WTC11 (cell line): ENCODE measurements at regions not wholly inside any gene's neighbourhood (a gene's known extent, or its start where the extent isn't known, plus 50 kb on each side); places are given as distances from the start of the nearest gene placed in this dataset.

Experiments used
- ATAC-seq: fragments of 200-7000 bp; cut with Tn5 transposase; 2 replicates; pipeline ENCODE4 v1.10.0; 2021; ENCODE audit warnings: mild to moderate bottlenecking, moderate library complexity
- CTCF ChIA-PET: fragments of 300-600 bp; sonication (Branson Sonifier 250); formaldehyde crosslinking; loops from one replicate; lab custom pipeline; 2021; ENCODE audit warnings: antibody characterized with exemption; lab: Charles Lee
- POLR2A ChIA-PET: fragments of 350-600 bp; sonication (Branson Sonifier 250); formaldehyde crosslinking; loops from one replicate; lab custom pipeline; 2021; ENCODE audit warnings: antibody characterized with exemption; lab: Charles Lee
- DNase-seq: peaks from one replicate; pipeline ENCODE4 v3.0.0; 2021; ENCODE audit warnings: low spot score
- H3K27ac Mint-ChIP-seq: 2 replicates; pipeline ENCODE4 v1.8.0; 2021; ENCODE audit warnings: mixed read lengths
- H3K27me3 Mint-ChIP-seq: 2 replicates; pipeline ENCODE4 v1.8.0; 2021; ENCODE audit warnings: low read depth, mild to moderate bottlenecking, moderate library complexity, mixed read lengths
- H3K36me3 Mint-ChIP-seq: 2 replicates; pipeline ENCODE4 v1.8.0; 2021; ENCODE audit warnings: mixed read lengths
- H3K4me1 Mint-ChIP-seq: 2 replicates; pipeline ENCODE4 v1.8.0; 2022; ENCODE audit warnings: mixed read lengths
- H3K4me3 Mint-ChIP-seq: 2 replicates; pipeline ENCODE4 v1.8.0; 2021; ENCODE audit warnings: mild to moderate bottlenecking, moderate library complexity, mixed read lengths
- H3K9me3 Mint-ChIP-seq: 2 replicates; pipeline ENCODE4 v1.8.0; 2021; ENCODE audit warnings: mixed read lengths
- ARID4B ChIP-seq: sonication (generic); formaldehyde crosslinking; IDR thresholded peaks from 2 replicates; pipeline ENCODE4 v1.8.0; 2023; ENCODE audit warnings: missing genetic modification reagents, mild to moderate bottlenecking, borderline replicate concordance
- EMX1 ChIP-seq: fragments of 250-450 bp; sonication (Bioruptor Pico); IDR thresholded peaks from 2 replicates; pipeline ENCODE4 v1.8.0; 2021; ENCODE audit warnings: mild to moderate bottlenecking
- GABPB1 ChIP-seq: sonication (generic); formaldehyde crosslinking; IDR thresholded peaks from 2 replicates; pipeline ENCODE4 v1.8.1; 2023; ENCODE audit warnings: mild to moderate bottlenecking, missing genetic modification reagents
- GTF2I ChIP-seq: fragments of 250-450 bp; sonication (Bioruptor Pico); conservative IDR thresholded peaks from 2 replicates; pipeline ENCODE4 v1.4.0; 2021; ENCODE audit warnings: mild to moderate bottlenecking
- HMGA2 ChIP-seq: fragments of 250-450 bp; sonication (Bioruptor Pico); IDR thresholded peaks from 2 replicates; pipeline ENCODE4 v1.4.0; 2021; ENCODE audit warnings: mild to moderate bottlenecking, moderate library complexity
- HMGXB4 ChIP-seq: sonication (generic); formaldehyde crosslinking; IDR thresholded peaks from 2 replicates; pipeline ENCODE4 v1.8.1; 2023; ENCODE audit warnings: mild to moderate bottlenecking, moderate library complexity, missing genetic modification reagents
- JAZF1 ChIP-seq: fragments of 250-450 bp; sonication (Bioruptor Pico); IDR thresholded peaks from 2 replicates; pipeline ENCODE4 v1.9.0; 2021; ENCODE audit warnings: moderate library complexity, mild to moderate bottlenecking, inconsistent platforms
- JUN ChIP-seq: sonication (generic); formaldehyde crosslinking; IDR thresholded peaks from 2 replicates; pipeline ENCODE4 v1.8.0; 2023; ENCODE audit warnings: mild to moderate bottlenecking, missing genetic modification reagents
- KAT7 ChIP-seq: sonication (generic); formaldehyde crosslinking; IDR thresholded peaks from 2 replicates; pipeline ENCODE4 v1.8.1; 2023; ENCODE audit warnings: missing genetic modification reagents, mild to moderate bottlenecking, borderline replicate concordance
- MYBL2 ChIP-seq: sonication (generic); formaldehyde crosslinking; IDR thresholded peaks from 2 replicates; pipeline ENCODE4 v1.8.1; 2023; ENCODE audit warnings: mild to moderate bottlenecking, moderate library complexity, missing genetic modification reagents
- NFE2L1 ChIP-seq: sonication (generic); formaldehyde crosslinking; IDR thresholded peaks from 2 replicates; pipeline ENCODE4 v1.8.1; 2023; ENCODE audit warnings: missing genetic modification reagents
- NR3C1 ChIP-seq: sonication (generic); formaldehyde crosslinking; conservative IDR thresholded peaks from 2 replicates; pipeline ENCODE4 v1.8.1; 2023; ENCODE audit warnings: low read depth, mild to moderate bottlenecking, missing genetic modification reagents
- RELA ChIP-seq: sonication (generic); formaldehyde crosslinking; IDR thresholded peaks from 2 replicates; pipeline ENCODE4 v1.8.1; 2022; ENCODE audit warnings: missing genetic modification reagents, mild to moderate bottlenecking, borderline replicate concordance
- SMAD3 ChIP-seq: sonication (generic); formaldehyde crosslinking; IDR thresholded peaks from 2 replicates; pipeline ENCODE4 v1.8.0; 2022; ENCODE audit warnings: missing genetic modification reagents, mild to moderate bottlenecking, borderline replicate concordance
- TEAD1 ChIP-seq: sonication (generic); formaldehyde crosslinking; IDR thresholded peaks from 2 replicates; pipeline ENCODE4 v1.8.0; 2022; ENCODE audit warnings: mild to moderate bottlenecking, missing genetic modification reagents
- TP53 ChIP-seq: sonication (generic); formaldehyde crosslinking; IDR thresholded peaks from 2 replicates; pipeline ENCODE4 v1.8.1; 2023; ENCODE audit warnings: mild to moderate bottlenecking, missing genetic modification reagents
- ZBTB21 ChIP-seq: sonication (generic); formaldehyde crosslinking; IDR thresholded peaks from 2 replicates; pipeline ENCODE4 v1.8.1; 2023; ENCODE audit warnings: mild to moderate bottlenecking, missing genetic modification reagents, borderline replicate concordance
- ZNF219 ChIP-seq: sonication (generic); formaldehyde crosslinking; IDR thresholded peaks from 2 replicates; pipeline ENCODE4 v1.8.0; 2023; ENCODE audit warnings: missing genetic modification reagents, mild to moderate bottlenecking, borderline replicate concordance
- ZNF263 ChIP-seq: sonication (generic); formaldehyde crosslinking; IDR thresholded peaks from 2 replicates; pipeline ENCODE4 v1.8.1; 2022; ENCODE audit warnings: low read depth, mild to moderate bottlenecking, moderate library complexity, missing genetic modification reagents
- ZNF317 ChIP-seq: sonication (generic); formaldehyde crosslinking; IDR thresholded peaks from 2 replicates; pipeline ENCODE4 v1.8.1; 2023; ENCODE audit warnings: low read depth, mild to moderate bottlenecking, moderate library complexity, missing genetic modification reagents, borderline replicate concordance
- TF ChIP-seq, protein P1 (sequence below): fragments of 250-450 bp; sonication (Bioruptor Pico); IDR thresholded peaks from 2 replicates; pipeline ENCODE4 v1.9.0; 2021; ENCODE audit warnings: mild to moderate bottlenecking, borderline replicate concordance
- TF ChIP-seq, protein P2 (sequence below): fragments of 250-450 bp; sonication (Bioruptor Pico); IDR thresholded peaks from 2 replicates; pipeline ENCODE4 v1.9.0; 2021; ENCODE audit warnings: mild to moderate bottlenecking
- TF ChIP-seq, protein P3 (sequence below): sonication (generic); formaldehyde crosslinking; IDR thresholded peaks from 2 replicates; pipeline ENCODE4 v1.8.1; 2022; ENCODE audit warnings: mild to moderate bottlenecking, missing genetic modification reagents, moderate library complexity, borderline replicate concordance
- TF ChIP-seq, protein P4 (sequence below): sonication (generic); formaldehyde crosslinking; IDR thresholded peaks from 2 replicates; pipeline ENCODE4 v1.8.1; 2022; ENCODE audit warnings: low read depth, mild to moderate bottlenecking, moderate library complexity, missing genetic modification reagents, borderline replicate concordance

DNA sequence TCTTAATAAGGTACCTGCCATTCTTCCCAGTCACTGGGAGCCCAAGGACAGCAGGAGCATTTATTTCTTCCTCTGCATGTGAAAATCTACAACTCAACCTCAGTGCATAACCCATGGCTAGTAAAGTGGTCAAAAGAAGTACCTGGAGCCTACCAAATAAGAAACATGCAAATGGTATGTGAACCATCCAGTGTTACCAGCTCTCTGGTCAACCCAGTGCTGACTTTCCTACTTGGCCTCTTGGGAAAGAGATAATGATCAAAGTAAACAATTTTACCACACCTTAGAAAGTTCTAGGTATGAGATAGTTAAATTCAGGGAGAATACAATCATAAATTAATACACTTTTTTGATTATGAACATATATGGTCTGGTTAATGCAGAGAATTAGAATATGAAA is 325.6 kb downstream of the ENC1 start:
- TF ChIP-seq ZBTB21 (CRISPR knock-in tag) = no peak
- no peak for TF ChIP-seq TEAD1 (CRISPR knock-in tag)
- TF ChIP-seq HMGXB4 = no peak
- no peak for TF ChIP-seq ZNF317 (CRISPR knock-in tag)
- TF ChIP-seq, protein P1, sequence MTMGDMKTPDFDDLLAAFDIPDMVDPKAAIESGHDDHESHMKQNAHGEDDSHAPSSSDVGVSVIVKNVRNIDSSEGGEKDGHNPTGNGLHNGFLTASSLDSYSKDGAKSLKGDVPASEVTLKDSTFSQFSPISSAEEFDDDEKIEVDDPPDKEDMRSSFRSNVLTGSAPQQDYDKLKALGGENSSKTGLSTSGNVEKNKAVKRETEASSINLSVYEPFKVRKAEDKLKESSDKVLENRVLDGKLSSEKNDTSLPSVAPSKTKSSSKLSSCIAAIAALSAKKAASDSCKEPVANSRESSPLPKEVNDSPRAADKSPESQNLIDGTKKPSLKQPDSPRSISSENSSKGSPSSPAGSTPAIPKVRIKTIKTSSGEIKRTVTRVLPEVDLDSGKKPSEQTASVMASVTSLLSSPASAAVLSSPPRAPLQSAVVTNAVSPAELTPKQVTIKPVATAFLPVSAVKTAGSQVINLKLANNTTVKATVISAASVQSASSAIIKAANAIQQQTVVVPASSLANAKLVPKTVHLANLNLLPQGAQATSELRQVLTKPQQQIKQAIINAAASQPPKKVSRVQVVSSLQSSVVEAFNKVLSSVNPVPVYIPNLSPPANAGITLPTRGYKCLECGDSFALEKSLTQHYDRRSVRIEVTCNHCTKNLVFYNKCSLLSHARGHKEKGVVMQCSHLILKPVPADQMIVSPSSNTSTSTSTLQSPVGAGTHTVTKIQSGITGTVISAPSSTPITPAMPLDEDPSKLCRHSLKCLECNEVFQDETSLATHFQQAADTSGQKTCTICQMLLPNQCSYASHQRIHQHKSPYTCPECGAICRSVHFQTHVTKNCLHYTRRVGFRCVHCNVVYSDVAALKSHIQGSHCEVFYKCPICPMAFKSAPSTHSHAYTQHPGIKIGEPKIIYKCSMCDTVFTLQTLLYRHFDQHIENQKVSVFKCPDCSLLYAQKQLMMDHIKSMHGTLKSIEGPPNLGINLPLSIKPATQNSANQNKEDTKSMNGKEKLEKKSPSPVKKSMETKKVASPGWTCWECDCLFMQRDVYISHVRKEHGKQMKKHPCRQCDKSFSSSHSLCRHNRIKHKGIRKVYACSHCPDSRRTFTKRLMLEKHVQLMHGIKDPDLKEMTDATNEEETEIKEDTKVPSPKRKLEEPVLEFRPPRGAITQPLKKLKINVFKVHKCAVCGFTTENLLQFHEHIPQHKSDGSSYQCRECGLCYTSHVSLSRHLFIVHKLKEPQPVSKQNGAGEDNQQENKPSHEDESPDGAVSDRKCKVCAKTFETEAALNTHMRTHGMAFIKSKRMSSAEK (CRISPR knock-in tag) = no peak
- TF ChIP-seq ZNF263 (CRISPR knock-in tag) = no peak
- no peak for TF ChIP-seq NFE2L1 (CRISPR knock-in tag)
- TF ChIP-seq EMX1 (CRISPR knock-in tag) = no peak
- no peak for TF ChIP-seq JUN (CRISPR knock-in tag)
- TF ChIP-seq, protein P2, sequence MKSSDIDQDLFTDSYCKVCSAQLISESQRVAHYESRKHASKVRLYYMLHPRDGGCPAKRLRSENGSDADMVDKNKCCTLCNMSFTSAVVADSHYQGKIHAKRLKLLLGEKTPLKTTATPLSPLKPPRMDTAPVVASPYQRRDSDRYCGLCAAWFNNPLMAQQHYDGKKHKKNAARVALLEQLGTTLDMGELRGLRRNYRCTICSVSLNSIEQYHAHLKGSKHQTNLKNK (CRISPR knock-in tag) = no peak
- no peak for TF ChIP-seq NR3C1 (CRISPR knock-in tag)
- no peak for TF ChIP-seq ZNF219 (CRISPR knock-in tag)
- no peak for TF ChIP-seq GABPB1
- TF ChIP-seq, protein P3, sequence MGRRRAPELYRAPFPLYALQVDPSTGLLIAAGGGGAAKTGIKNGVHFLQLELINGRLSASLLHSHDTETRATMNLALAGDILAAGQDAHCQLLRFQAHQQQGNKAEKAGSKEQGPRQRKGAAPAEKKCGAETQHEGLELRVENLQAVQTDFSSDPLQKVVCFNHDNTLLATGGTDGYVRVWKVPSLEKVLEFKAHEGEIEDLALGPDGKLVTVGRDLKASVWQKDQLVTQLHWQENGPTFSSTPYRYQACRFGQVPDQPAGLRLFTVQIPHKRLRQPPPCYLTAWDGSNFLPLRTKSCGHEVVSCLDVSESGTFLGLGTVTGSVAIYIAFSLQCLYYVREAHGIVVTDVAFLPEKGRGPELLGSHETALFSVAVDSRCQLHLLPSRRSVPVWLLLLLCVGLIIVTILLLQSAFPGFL = no peak
- TF ChIP-seq SMAD3 = no peak
- TF ChIP-seq KAT7 (CRISPR knock-in tag) = no peak
- TF ChIP-seq, protein P4, sequence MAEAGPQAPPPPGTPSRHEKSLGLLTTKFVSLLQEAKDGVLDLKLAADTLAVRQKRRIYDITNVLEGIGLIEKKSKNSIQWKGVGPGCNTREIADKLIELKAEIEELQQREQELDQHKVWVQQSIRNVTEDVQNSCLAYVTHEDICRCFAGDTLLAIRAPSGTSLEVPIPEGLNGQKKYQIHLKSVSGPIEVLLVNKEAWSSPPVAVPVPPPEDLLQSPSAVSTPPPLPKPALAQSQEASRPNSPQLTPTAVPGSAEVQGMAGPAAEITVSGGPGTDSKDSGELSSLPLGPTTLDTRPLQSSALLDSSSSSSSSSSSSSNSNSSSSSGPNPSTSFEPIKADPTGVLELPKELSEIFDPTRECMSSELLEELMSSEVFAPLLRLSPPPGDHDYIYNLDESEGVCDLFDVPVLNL (CRISPR knock-in tag) = no peak
- TF ChIP-seq TP53 (CRISPR knock-in tag) = no peak
- H3K27me3 Mint-ChIP-seq = no peaks in the 10 kb centered on the region
- H3K4me1 Mint-ChIP-seq = no peaks in the 10 kb centered on the region
- H3K4me3 Mint-ChIP-seq = no peak overlapping the region
- POLR2A ChIA-PET = no interaction called here
- H3K27ac Mint-ChIP-seq = no peak overlapping the region
- ATAC-seq (no peak), DNase-seq (no peak)
- H3K36me3 Mint-ChIP-seq = no peaks in the 10 kb centered on the region
- CTCF ChIA-PET = no interaction called here
- no peaks in the 10 kb centered on the region for H3K9me3 Mint-ChIP-seq

- H3K27ac Mint-ChIP-seq = no peak overlapping the region
- no peak for DNase-seq
- no peaks in the 10 kb centered on the region for H3K27me3 Mint-ChIP-seq
- no peak overlapping the region for H3K4me3 Mint-ChIP-seq
- H3K4me1 Mint-ChIP-seq = no peaks in the 10 kb centered on the region
- CTCF ChIA-PET = interaction anchor here (0.5 kb wide), 1 partner anchor 277 kb away, joined by 3 read pairs; no protein-coding TSS in a partner anchor
- no peak for ATAC-seq
- POLR2A ChIA-PET = no interaction called here
- H3K9me3 Mint-ChIP-seq = no peaks in the 10 kb centered on the region; the same call in none of the 2 replicates
- H3K36me3 Mint-ChIP-seq = no peaks in the 10 kb centered on the region
- TF ChIP-seq HMGA2 (CRISPR knock-in tag) (no peak), SMAD3 (no peak), JAZF1 (no peak), GABPB1 (no peak), GTF2I (CRISPR knock-in tag) (no peak), RELA (CRISPR knock-in tag) (no peak), ARID4B (CRISPR knock-in tag) (no peak), MYBL2 (no peak)
These were observed 326.6 kb downstream of the ENC1 start for GRCh38 chr5:74313896-74314295.
